ENCODE measurements at regions not wholly inside any gene's neighbourhood (a gene's known extent, or its start where the extent isn't known, plus 50 kb on each side); places are given as distances from the start of the nearest gene placed in this dataset.

- ChIA-PET POLR2A (no interaction called here), CTCF (interaction anchor here (0.9 kb wide), 1 partner anchor 25 kb away, joined by 3 read pairs; no protein-coding TSS in a partner anchor)
- Histone ChIP-seq H3K9ac (no peak overlapping the region), H3K4me3 (ENCODE audit: low read depth in 2 of 2, low read length in 1 of 2) (no peak overlapping the region), H2AFZ (ENCODE audit: low read depth) (peak overlapping the region; percentile 35; the same call in 1 of the 2 replicates), H3K4me1 (ENCODE audit: control insufficient read depth in 1 of 2, insufficient read depth in 2 of 2, low read depth in 1 of 2, low read length in 1 of 2) (peaks cover 0 to 13% of the 10 kb centered on the region in 2 experiments; a peak in 1 of 4 replicates), H3K9me3 (no peaks in the 10 kb centered on the region), H3K4me2 (no peak overlapping the region), H3K79me2 (ENCODE audit: insufficient read depth) (no peaks in the 10 kb centered on the region), H3K9me2 (no peaks in the 10 kb centered on the region), H3K36me3 (replicated peaks in 1 of 2; ENCODE audit: control insufficient read depth in 1 of 2, insufficient read depth in 2 of 2, low read length in 1 of 2) (no peaks in the 10 kb centered on the region), H3F3A (replicated peaks; ENCODE audit: insufficient read depth) (no peaks in the 10 kb centered on the region), H3K27me3 (ENCODE audit: insufficient read depth) (no peaks in the 10 kb centered on the region), H4K20me1 (ENCODE audit: insufficient read depth) (no peaks in the 10 kb centered on the region), H3K27ac (ENCODE audit: low read depth in 2 of 2, low read length in 1 of 2) (no peak overlapping the region)
- DNase-seq = no peak
- TF ChIP-seq MEF2A (IDR thresholded peaks at IDR 0.05; ENCODE audit: borderline replicate concordance, low read depth) = no peak
- TF ChIP-seq, protein P1, sequence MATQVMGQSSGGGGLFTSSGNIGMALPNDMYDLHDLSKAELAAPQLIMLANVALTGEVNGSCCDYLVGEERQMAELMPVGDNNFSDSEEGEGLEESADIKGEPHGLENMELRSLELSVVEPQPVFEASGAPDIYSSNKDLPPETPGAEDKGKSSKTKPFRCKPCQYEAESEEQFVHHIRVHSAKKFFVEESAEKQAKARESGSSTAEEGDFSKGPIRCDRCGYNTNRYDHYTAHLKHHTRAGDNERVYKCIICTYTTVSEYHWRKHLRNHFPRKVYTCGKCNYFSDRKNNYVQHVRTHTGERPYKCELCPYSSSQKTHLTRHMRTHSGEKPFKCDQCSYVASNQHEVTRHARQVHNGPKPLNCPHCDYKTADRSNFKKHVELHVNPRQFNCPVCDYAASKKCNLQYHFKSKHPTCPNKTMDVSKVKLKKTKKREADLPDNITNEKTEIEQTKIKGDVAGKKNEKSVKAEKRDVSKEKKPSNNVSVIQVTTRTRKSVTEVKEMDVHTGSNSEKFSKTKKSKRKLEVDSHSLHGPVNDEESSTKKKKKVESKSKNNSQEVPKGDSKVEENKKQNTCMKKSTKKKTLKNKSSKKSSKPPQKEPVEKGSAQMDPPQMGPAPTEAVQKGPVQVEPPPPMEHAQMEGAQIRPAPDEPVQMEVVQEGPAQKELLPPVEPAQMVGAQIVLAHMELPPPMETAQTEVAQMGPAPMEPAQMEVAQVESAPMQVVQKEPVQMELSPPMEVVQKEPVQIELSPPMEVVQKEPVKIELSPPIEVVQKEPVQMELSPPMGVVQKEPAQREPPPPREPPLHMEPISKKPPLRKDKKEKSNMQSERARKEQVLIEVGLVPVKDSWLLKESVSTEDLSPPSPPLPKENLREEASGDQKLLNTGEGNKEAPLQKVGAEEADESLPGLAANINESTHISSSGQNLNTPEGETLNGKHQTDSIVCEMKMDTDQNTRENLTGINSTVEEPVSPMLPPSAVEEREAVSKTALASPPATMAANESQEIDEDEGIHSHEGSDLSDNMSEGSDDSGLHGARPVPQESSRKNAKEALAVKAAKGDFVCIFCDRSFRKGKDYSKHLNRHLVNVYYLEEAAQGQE (IDR thresholded peaks at IDR 0.05; ENCODE audit: low read depth, low read length) = no peak
- no peak for TF ChIP-seq CTCF (IDR thresholded peaks at IDR 0.05)
- no peak for TF ChIP-seq POLR2AphosphoS5 (IDR thresholded peaks at IDR 0.05; ENCODE audit: low read depth, low read length)
- TF ChIP-seq TCF12 (IDR thresholded peaks at IDR 0.05) = peak; percentile 8; the same call in 1 of the 2 replicates
- WGBS (ENCODE audit: low lambda C conversion rate) = 17% methylated on average over 1 of the region's 1 CpG
Observed at GRCh38 chr3:180401226-180401625, 200.7 kb upstream of the TTC14 start.

GRCh38 chr3:180402471-180403073 lies 199.4 kb upstream of the TTC14 start:
- H3K27me3 ChIP-seq (ENCODE audit: insufficient read depth) = no peaks in the 10 kb centered on the region
- no peaks in the 10 kb centered on the region for H3K9me2 ChIP-seq
- H3K9ac ChIP-seq = no peak overlapping the region
- H3K79me2 ChIP-seq (ENCODE audit: insufficient read depth) = no peaks in the 10 kb centered on the region
- H3K36me3 ChIP-seq (replicated peaks in 1 of 2; ENCODE audit: control insufficient read depth in 1 of 2, insufficient read depth in 2 of 2, low read length in 1 of 2) = no peaks in the 10 kb centered on the region
- peaks cover 0 to 13% of the 10 kb centered on the region in 2 experiments; a peak in 1 of 4 replicates for H3K4me1 ChIP-seq (ENCODE audit: control insufficient read depth in 1 of 2, insufficient read depth in 2 of 2, low read depth in 1 of 2, low read length in 1 of 2)
- CTCF ChIA-PET = no interaction called here
- H3F3A ChIP-seq (replicated peaks; ENCODE audit: insufficient read depth) = no peaks in the 10 kb centered on the region
- 51% methylated on average over 2 of the region's 2 CpGs for WGBS (ENCODE audit: low lambda C conversion rate)
- no peaks in the 10 kb centered on the region for H3K9me3 ChIP-seq
- POLR2A ChIA-PET = no interaction called here
- no peaks in the 10 kb centered on the region for H4K20me1 ChIP-seq (ENCODE audit: insufficient read depth)
- DNase-seq = no peak
- no peak for TF ChIP-seq USF2 (IDR thresholded peaks at IDR 0.05; ENCODE audit: borderline replicate concordance, low read depth, low read length)
- H3K4me3 ChIP-seq (ENCODE audit: low read depth in 2 of 2, low read length in 1 of 2) = no peak overlapping the region
- no peak overlapping the region for H3K27ac ChIP-seq (ENCODE audit: low read depth in 2 of 2, low read length in 1 of 2)
- H2AFZ ChIP-seq (ENCODE audit: low read depth) = peak overlapping the region; percentile 17; the same call in 1 of the 2 replicates
- no peak overlapping the region for H3K4me2 ChIP-seq

Data from SK-N-SH (cell line).